ENCODE measurements at regions not wholly inside any gene's neighbourhood (a gene's known extent, or its start where the extent isn't known, plus 50 kb on each side); places are given as distances from the start of the nearest gene placed in this dataset.

DNA sequence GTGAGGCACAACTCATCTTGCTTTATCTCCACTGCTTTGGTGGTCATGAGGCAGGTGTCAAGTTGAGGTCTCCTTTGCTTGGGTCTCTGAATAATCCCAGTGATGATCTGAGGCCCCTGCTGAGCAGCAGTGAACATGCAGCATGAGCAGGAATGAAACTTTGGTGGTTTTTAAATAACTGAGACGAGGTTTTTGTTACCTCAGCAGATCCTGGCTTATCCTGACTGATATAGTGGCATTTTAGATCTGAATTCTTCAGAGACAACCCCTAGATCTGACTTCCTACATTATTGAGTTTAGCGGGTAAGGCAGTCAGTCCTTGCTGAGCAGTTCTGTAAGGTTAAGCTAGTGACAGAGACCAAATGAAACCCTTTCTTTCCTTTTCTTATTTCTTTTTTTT, 230.4 kb downstream of the ARRDC4 start:
- H3K27ac ChIP-seq, result no peak overlapping the region
- no peaks in the 10 kb centered on the region for H3K36me3 ChIP-seq
- TF ChIP-seq POLR2A (IDR thresholded peaks at IDR 0.05), result no peak
- no peak for TF ChIP-seq CTCF (IDR thresholded peaks at IDR 0.05)
- no peaks in the 10 kb centered on the region for H3K9me3 ChIP-seq
- no peaks in the 10 kb centered on the region for H3K4me1 ChIP-seq
- H3K27me3 ChIP-seq, result no peaks in the 10 kb centered on the region
- intact Hi-C loops (cut with DNase I), result no loop called here
- DNase-seq (no peak), ATAC-seq (no peak)
- 65% methylated on average over 2 of the region's 2 CpGs for WGBS (ENCODE audit: insufficient coverage, low coverage, low lambda C conversion rate, missing lambda C conversion rate)
- H3K4me3 ChIP-seq, result no peak overlapping the region

DNA sequence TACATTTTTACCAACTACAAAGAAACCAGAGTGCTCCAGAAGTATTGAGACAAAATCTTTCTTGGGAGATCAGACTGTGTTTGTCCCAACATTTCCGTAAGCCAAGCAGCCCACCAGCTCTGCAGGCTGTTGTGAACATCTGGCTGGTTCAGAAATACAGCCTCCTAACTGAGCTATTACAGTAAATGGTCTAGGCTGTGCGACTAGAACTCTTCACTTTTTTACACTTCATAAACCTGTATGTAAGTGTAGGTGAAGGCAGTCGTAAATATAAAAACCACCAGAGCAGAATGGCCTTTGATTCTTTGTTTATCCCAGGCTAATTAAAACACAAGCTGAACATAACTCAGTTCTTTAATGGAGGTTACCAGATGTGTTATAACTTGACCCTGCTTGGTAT, 235.3 kb downstream of the ARRDC4 start:
- TF ChIP-seq CTCF (IDR thresholded peaks at IDR 0.05) (no peak), POLR2A (IDR thresholded peaks at IDR 0.05) (no peak)
- intact Hi-C loops (cut with DNase I), result no loop called here
- Histone ChIP-seq H3K27ac (no peak overlapping the region), H3K4me3 (no peak overlapping the region), H3K36me3 (no peaks in the 10 kb centered on the region), H3K4me1 (no peaks in the 10 kb centered on the region), H3K27me3 (no peaks in the 10 kb centered on the region), H3K9me3 (no peaks in the 10 kb centered on the region)
- WGBS (ENCODE audit: insufficient coverage, low coverage, low lambda C conversion rate, missing lambda C conversion rate), result 28% methylated on average over 3 of the region's 3 CpGs
- DNase-seq (no peak), ATAC-seq (no peak)

DNA sequence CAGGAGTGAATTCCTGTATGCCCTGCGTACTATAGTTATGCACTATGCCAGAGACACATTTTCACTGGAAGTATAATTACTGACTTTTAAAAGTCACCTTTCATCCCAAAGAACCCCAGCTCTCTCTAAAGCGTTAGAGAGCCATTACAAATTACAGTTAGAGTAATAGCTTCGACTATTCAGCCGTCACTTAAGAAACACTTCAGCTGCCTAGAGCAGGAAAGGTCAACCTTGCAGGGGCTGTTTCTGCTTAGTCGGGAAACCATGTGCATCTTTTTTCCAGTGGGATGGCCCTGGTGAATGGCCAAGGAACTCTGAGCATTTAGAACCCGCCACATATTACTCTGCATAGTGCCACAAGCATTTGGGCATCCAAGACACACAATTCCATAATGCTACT, 235.9 kb downstream of the ARRDC4 start:
- Histone ChIP-seq H3K4me3 (no peak overlapping the region), H3K36me3 (no peaks in the 10 kb centered on the region), H3K9me3 (no peaks in the 10 kb centered on the region), H3K27me3 (no peaks in the 10 kb centered on the region), H3K27ac (no peak overlapping the region), H3K4me1 (no peaks in the 10 kb centered on the region)
- DNase-seq (no peak), ATAC-seq (no peak)
- intact Hi-C loops (cut with DNase I), result no loop called here
- 47% methylated on average over 6 of the region's 6 CpGs for WGBS (ENCODE audit: insufficient coverage, low coverage, low lambda C conversion rate, missing lambda C conversion rate)
- TF ChIP-seq CTCF (IDR thresholded peaks at IDR 0.05) (no peak), POLR2A (IDR thresholded peaks at IDR 0.05) (no peak)

DNA sequence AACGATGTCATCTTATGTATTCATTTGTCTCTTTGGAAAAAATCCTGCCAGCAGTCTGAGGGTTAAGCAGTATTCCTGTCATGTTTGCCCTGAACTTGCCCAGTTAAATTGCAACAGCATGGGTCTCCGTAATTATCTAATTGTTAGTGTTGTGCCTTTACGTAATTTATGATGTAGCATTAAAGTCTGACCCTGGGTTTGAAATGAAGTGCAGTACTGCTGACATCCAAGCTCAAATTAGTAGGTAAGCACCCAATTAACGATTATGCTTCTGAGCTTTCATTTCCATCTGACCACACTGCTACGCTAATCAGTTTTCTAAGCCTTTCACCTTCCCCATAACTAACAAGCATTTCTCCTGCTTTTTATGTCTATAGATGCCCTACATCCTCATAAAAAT, 241.8 kb downstream of the ARRDC4 start:
- WGBS (ENCODE audit: insufficient coverage, low coverage, low lambda C conversion rate, missing lambda C conversion rate), result 42% methylated on average over 5 of the region's 5 CpGs
- DNase-seq, result no peak
- no peaks in the 10 kb centered on the region for H3K27me3 ChIP-seq
- ATAC-seq, result no peak
- TF ChIP-seq CTCF (IDR thresholded peaks at IDR 0.05) (no peak), POLR2A (IDR thresholded peaks at IDR 0.05) (no peak)
- H3K27ac ChIP-seq, result no peak overlapping the region
- H3K36me3 ChIP-seq, result no peaks in the 10 kb centered on the region
- intact Hi-C loops (cut with DNase I), result no loop called here
- H3K9me3 ChIP-seq, result no peaks in the 10 kb centered on the region
- H3K4me3 ChIP-seq, result no peak overlapping the region
- H3K4me1 ChIP-seq, result no peaks in the 10 kb centered on the region
